Small intestine (tissue), 7 donors: ENCODE measurements at regions not wholly inside any gene's neighbourhood (a gene's known extent, or its start where the extent isn't known, plus 50 kb on each side); places are given as distances from the start of the nearest gene placed in this dataset.

Experiments
- DNase-seq, 2 donors: peaks; one replicate each; pipeline versions ENCODE4 v3.0.0 to v3.0.0-alpha.2; 2013
- FAIRE-seq: peaks from 2 replicates; lab custom pipeline; 2012; peaks lifted over from hg19 to GRCh38; lab: Jason Lieb, UNC
- H3K27ac ChIP-seq, 3 donors: one replicate each; pipeline ENCODE4 v1.5.1; 2013; ENCODE audit warnings: low read length in 2 of 3, mild to moderate bottlenecking in 2 of 3, control low read depth in 1 of 3, inconsistent platforms in 1 of 3, low read depth in 1 of 3, moderate library complexity in 1 of 3
- H3K27me3 ChIP-seq, 3 donors: one replicate each; pipeline ENCODE4 v1.6.1; 2013; ENCODE audit warnings: low read length in 3 of 3, inconsistent platforms in 1 of 3; ENCODE audit not compliant: control insufficient read depth in 3 of 3, insufficient read depth in 3 of 3
- H3K36me3 ChIP-seq, 3 donors: one replicate each; pipeline ENCODE4 v1.6.1; 2013; ENCODE audit warnings: low read length in 3 of 3, inconsistent platforms in 1 of 3, low read depth in 1 of 3, mild to moderate bottlenecking in 1 of 3, moderate library complexity in 1 of 3; ENCODE audit not compliant: control insufficient read depth in 3 of 3, insufficient read depth in 2 of 3
- H3K4me1 ChIP-seq, 3 donors: one replicate each; pipeline ENCODE4 v1.6.1; 2013; ENCODE audit warnings: low read length in 2 of 3, inconsistent platforms in 1 of 3, low read depth in 1 of 3, mild to moderate bottlenecking in 1 of 3, moderate library complexity in 1 of 3; ENCODE audit not compliant: control insufficient read depth in 3 of 3, insufficient read depth in 2 of 3
- H3K4me3 ChIP-seq, 3 donors: one replicate each; pipeline ENCODE4 v1.5.1; 2013; ENCODE audit warnings: low read length in 3 of 3, control low read depth in 1 of 3, inconsistent platforms in 1 of 3, low read depth in 1 of 3, mild to moderate bottlenecking in 1 of 3, moderate library complexity in 1 of 3
- H3K9me3 ChIP-seq, 2 donors: one replicate each; pipeline ENCODE4 v1.6.1; 2013; ENCODE audit warnings: low read depth in 1 of 2, low read length in 1 of 2; ENCODE audit not compliant: control insufficient read depth in 2 of 2, insufficient read depth in 1 of 2
- WGBS, 3 donors: extraction: QIAGEN DNeasy Blood & Tissue Kit; methylation state at CpG; one replicate each; pipeline ENCODE4 v1.1.7; 2013; 5-methylcytosine and 5-hydroxymethylcytosine counted together
- donor health status: healthy with polysubstance abuse.
- donor health status: control.
- donor health status: control.
- donor health status: Bipolar disorder and iron deficiency.
- donor health status: healthy.

DNA sequence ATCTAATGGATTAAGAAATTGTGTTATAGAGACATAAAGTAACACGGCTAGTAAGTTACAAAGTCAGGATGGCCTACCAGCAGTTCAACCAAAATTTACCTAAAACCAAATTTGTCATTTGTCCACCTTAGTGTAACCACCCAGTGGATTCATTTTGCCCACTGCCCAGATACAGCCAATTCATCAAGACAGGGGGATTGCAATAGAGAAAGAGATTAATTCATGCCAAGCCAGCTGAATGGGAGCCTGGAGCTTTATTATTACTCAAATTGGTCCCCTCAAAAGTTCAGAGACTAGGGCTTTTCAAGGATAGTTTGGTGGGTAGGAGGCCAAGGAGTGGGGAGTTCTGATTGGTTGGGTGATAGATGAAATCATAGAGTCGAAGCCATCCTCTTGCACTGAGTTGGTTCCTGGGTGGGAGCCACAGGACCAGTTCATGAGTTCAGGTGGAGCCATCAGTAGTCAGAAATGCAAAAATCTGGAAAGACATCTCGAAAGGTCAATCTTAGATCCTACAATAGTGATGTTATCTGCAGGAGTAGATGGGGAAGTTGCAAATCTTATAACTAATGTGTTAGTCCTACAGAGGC is 304.2 kb upstream of the CADM1 start:
- DNase-seq (no peak), FAIRE-seq (no peak)
- H3K4me1 ChIP-seq: no peaks in the 10 kb centered on the region
- H3K4me3 ChIP-seq: no peak overlapping the region
- H3K9me3 ChIP-seq: peaks cover 0 to 29% of the 10 kb centered on the region in 2 donors
- no peak overlapping the region for H3K27ac ChIP-seq
- WGBS, 3 donors: 57 to 88% (median 79%) methylated on average over 3 of the region's 3 CpGs
- no peaks in the 10 kb centered on the region for H3K36me3 ChIP-seq
- no peaks in the 10 kb centered on the region for H3K27me3 ChIP-seq

DNA sequence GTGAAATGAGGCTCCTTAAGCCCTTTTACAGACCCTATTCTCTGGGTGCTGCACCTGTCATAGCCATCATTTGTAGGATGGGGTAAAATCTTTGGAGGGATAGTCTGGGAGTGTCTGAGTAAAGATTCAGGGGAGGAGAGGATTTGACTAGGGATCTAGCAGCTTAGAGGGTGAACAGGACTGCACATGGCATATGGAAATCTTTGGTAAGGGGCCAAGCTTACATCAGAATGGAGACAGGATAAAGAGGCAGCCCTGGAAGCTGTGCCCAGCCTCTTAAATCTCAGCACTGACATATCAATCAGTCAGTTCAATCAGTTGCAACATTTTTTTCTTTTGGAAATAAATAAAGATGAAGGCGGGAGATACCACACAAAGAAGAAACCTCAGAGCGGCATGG is 301.8 kb upstream of the CADM1 start:
- FAIRE-seq: no peak
- H3K27ac ChIP-seq: no peak overlapping the region
- no peak overlapping the region for H3K4me3 ChIP-seq
- no peaks in the 10 kb centered on the region for H3K27me3 ChIP-seq
- H3K4me1 ChIP-seq: no peaks in the 10 kb centered on the region
- H3K9me3 ChIP-seq: peaks cover 0 to 29% of the 10 kb centered on the region in 2 donors
- WGBS, 3 donors: 90 to 98% (median 98%) methylated on average over 2 of the region's 2 CpGs
- no peak for DNase-seq
- H3K36me3 ChIP-seq: no peaks in the 10 kb centered on the region

DNA sequence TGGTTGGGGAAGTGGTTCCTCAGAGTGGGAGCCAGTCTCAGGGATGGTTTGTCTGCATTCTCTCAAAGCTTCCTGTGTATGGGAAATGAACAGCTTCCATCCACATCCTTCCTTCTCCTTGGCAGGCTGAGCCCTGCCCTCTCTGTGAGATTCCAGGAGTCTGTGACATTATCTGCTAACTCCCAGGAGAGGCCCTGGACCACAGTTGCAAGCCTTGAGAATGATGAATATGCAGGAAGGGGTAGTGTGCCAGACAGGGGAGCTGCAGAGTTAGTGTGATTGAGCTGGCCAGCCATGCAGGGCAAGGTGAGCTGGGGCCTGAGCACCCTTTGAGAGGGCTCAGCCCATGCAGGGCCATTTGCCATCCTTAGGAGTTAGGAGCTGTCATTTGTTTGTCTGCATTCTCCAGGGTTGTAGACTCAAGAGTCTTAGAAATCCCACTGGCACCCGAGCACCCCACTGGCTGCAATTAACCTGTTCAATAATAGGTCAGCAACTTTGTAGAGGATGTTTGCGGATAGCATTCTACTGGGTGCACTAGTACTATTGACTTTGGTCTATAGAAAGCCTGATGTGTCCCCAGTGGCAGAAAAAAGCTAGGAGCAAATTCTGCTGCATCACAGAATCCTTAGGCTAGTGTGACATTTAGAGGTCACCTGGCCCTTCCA is 299.0 kb upstream of the CADM1 start:
- no peak for DNase-seq
- FAIRE-seq: no peak
- Histone ChIP-seq H3K9me3 (peaks cover 0 to 12% of the 10 kb centered on the region in 2 donors), H3K4me3 (no peak overlapping the region), H3K4me1 (no peaks in the 10 kb centered on the region), H3K36me3 (no peaks in the 10 kb centered on the region), H3K27ac (no peak overlapping the region), H3K27me3 (no peaks in the 10 kb centered on the region)
- 82 to 91% (median 90%) methylated on average over 2 of the region's 2 CpGs for WGBS, 3 donors

DNA sequence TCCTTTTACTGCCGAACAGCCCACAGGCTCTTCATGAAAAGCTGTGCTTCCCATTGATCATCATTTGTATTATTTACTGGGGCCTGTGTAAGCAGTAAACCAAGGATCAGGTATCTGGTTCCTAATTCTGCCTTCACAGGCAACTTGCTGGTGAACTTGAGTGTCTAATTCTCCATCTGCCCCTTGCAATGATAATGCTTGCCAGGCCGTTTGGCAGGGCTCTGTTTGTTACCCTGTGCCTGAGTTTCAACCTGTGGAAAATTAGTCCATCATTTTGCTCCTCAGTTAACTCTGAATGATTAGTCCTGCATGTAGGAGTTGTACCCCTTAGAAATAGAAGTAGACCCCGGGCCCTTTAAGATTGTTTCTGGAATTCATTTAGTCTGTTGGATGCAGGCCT is 298.4 kb upstream of the CADM1 start:
- H3K9me3 ChIP-seq: peaks cover 0 to 6% of the 10 kb centered on the region in 2 donors
- no peaks in the 10 kb centered on the region for H3K27me3 ChIP-seq
- no peak overlapping the region for H3K4me3 ChIP-seq
- H3K27ac ChIP-seq: no peak overlapping the region
- WGBS, 3 donors: 77 to 93% (median 88%) methylated on average over 3 of the region's 3 CpGs
- DNase-seq: no peak
- no peaks in the 10 kb centered on the region for H3K36me3 ChIP-seq
- H3K4me1 ChIP-seq: no peaks in the 10 kb centered on the region
- no peak for FAIRE-seq

DNA sequence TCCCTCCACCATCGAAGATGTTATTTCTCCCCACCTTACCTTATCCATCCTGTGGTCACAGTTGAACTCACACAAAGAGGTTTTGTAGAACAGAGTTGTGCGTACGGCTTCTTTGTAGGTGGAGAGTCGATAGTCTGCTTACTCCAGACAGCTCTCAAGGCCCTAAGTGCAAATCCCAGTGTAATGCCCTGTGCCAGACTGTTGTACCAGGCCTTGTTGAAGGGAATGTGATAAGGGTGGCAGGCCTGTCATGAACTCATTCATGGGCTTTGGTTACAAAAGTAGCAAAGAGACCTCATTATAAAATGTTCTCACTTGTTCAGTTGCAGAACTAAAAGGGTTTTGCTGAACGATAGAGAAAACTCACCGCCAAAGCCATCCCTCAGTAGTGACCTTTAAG is 288.7 kb upstream of the CADM1 start:
- no peaks in the 10 kb centered on the region for H3K4me1 ChIP-seq
- FAIRE-seq (no peak), DNase-seq (no peak)
- H3K4me3 ChIP-seq: no peak overlapping the region
- H3K9me3 ChIP-seq: no peaks in the 10 kb centered on the region
- no peak overlapping the region for H3K27ac ChIP-seq
- no peaks in the 10 kb centered on the region for H3K27me3 ChIP-seq
- 81 to 96% (median 91%) methylated on average over 6 of the region's 6 CpGs for WGBS, 3 donors
- no peaks in the 10 kb centered on the region for H3K36me3 ChIP-seq

DNA sequence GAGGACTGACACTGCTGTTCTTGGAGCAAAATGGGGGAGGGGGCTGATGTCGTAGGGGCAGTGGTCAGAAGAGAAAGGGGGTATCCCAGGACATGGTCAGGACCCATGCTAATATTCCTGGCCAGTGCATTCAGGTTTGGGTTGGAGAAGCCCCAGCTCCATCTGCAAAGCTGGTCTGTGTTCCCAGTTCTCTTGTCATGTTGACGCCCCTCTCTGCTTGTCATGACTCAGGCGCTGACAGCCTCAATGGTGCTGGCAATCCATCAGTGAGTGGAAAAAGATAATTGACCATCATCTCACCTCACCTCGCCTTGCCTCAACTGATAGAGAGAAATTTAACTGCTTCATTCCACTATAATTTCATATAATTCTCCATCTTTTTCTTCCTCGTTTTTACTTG is 283.1 kb upstream of the CADM1 start:
- WGBS, 3 donors: 84 to 87% (median 87%) methylated on average over 5 of the region's 5 CpGs
- Histone ChIP-seq H3K27ac (no peak overlapping the region), H3K36me3 (no peaks in the 10 kb centered on the region), H3K4me3 (no peak overlapping the region), H3K4me1 (no peaks in the 10 kb centered on the region), H3K27me3 (no peaks in the 10 kb centered on the region), H3K9me3 (no peaks in the 10 kb centered on the region)
- DNase-seq (no peak), FAIRE-seq (no peak)

DNA sequence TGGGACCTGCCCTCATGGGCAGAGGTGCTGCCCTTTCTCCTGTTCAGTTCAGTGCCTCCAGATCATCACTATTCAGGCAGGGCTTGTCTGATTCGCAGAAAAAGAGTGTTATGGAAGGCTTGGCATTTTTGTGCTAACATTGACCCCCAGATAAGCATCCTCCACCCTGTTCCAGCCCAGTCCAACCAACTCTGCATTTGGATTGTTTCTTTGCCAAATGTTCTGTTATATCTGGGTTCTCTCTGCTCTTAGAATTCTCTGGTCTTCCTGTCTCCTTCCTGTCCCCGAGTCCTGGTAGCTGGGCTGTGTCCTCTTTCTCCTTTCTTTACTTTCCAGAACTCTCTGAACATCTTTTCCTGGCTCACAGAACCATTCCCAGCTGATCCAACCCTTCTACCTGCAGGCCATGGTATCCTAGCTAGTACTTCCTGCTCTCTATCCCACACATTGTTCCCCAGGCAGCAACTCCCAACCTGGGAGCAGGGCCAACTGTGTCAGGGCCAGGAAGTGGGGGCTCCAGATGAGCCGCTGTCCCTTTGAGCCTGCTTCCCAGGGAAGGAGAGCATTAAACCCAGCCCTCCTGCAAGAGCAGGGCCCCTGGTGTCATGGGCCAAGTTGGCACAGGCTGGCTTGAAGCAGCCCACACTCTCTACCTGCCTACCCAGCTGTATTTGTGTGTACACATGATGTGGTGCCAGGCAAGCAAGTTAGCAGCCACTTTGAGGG is 280.7 kb upstream of the CADM1 start:
- whole genome bisulfite sequencing, 3 donors: 34 to 47% (median 46%) methylated on average over 3 of the region's 3 CpGs
- DNase-seq (peak in 1 of 2 donors; percentile 8), FAIRE-seq (no peak)
- Histone ChIP-seq H3K36me3 (no peaks in the 10 kb centered on the region), H3K4me3 (no peak overlapping the region), H3K4me1 (no peaks in the 10 kb centered on the region), H3K27me3 (no peaks in the 10 kb centered on the region), H3K9me3 (no peaks in the 10 kb centered on the region), H3K27ac (no peak overlapping the region)

DNA sequence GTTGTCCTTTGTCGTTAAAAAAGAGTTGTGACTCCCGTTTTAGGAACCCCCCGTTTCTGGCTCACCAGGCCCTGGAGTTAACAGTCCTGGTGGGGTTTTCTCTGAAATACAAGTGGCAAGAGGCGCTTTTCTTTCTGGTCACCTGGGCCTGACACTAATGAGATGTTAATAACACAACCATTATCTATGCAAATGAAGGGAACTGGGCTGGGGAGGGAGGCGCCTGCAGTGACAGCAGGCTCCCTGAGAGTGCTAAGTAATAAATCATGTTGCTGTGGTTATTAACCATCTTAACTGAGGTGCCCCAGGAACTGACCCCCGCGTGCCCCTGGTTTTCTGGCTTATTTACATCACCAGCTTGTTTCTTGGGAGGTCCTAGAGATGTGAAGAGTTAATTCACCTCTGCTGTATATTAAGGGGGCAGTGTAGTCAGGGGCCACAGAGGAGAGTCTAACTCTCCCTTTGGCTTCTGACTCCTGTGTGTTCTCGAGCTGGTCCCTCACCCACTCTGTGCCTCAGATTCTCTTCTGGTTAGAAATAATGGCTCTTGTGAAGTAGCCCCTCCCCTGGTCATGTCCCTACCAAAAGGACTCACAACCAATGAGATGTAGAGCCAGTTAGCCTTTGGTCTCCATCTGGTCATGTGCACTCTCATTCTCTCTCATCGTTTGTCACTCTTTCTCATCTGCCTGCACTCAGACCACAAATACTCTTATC is 276.6 kb upstream of the CADM1 start:
- FAIRE-seq: no peak
- Histone ChIP-seq H3K4me3 (no peak overlapping the region), H3K36me3 (no peaks in the 10 kb centered on the region), H3K27ac (no peak overlapping the region), H3K4me1 (no peaks in the 10 kb centered on the region), H3K9me3 (no peaks in the 10 kb centered on the region), H3K27me3 (no peaks in the 10 kb centered on the region)
- no peak for DNase-seq
- WGBS, 3 donors: 62 to 80% (median 67%) methylated on average over 9 of the region's 9 CpGs
